ENCODE measurements at regions not wholly inside any gene's neighbourhood (a gene's known extent, or its start where the extent isn't known, plus 50 kb on each side); places are given as distances from the start of the nearest gene placed in this dataset.

DNA sequence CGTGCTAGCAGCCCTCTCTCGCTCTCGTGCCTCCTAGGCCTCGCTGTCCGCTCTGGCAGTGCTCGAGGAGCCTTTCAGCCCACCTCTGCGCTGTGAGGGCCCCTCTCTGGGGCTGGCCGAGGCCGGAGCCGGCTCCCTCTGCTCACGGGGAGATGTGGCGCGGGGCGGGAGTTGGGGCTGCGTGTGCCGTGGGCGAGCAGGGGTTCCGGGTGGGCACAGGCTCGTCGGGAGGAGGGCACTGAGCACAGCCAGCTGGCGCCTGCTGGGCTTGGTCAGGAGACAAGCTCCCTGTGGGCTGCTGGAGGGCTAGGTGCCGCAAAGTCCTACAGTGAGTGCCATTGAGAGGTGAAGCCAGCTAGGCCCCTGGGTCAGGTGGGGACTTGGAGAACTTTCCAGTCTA is 994.5 kb downstream of the C4orf33 start:
- no peak for ATAC-seq
- no peak for FAIRE-seq
- Histone ChIP-seq H3K9me3 (no peaks in the 10 kb centered on the region), H3K4me3 (no peak overlapping the region), H3K36me3 (no peaks in the 10 kb centered on the region), H3K4me1 (no peaks in the 10 kb centered on the region), H3K27ac (no peak overlapping the region), H3K27me3 (no peaks in the 10 kb centered on the region)
- peak in 2 of 6 donors; percentile 48 to 49 for DNase-seq
- intact Hi-C loops (cut with DNase I), result no loop called here
- TF ChIP-seq, protein P1, sequence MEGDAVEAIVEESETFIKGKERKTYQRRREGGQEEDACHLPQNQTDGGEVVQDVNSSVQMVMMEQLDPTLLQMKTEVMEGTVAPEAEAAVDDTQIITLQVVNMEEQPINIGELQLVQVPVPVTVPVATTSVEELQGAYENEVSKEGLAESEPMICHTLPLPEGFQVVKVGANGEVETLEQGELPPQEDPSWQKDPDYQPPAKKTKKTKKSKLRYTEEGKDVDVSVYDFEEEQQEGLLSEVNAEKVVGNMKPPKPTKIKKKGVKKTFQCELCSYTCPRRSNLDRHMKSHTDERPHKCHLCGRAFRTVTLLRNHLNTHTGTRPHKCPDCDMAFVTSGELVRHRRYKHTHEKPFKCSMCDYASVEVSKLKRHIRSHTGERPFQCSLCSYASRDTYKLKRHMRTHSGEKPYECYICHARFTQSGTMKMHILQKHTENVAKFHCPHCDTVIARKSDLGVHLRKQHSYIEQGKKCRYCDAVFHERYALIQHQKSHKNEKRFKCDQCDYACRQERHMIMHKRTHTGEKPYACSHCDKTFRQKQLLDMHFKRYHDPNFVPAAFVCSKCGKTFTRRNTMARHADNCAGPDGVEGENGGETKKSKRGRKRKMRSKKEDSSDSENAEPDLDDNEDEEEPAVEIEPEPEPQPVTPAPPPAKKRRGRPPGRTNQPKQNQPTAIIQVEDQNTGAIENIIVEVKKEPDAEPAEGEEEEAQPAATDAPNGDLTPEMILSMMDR (IDR thresholded peaks at IDR 0.05), result no peak
- WGBS, 2 donors, result 95% methylated on average over 22 of the region's 22 CpGs

DNA sequence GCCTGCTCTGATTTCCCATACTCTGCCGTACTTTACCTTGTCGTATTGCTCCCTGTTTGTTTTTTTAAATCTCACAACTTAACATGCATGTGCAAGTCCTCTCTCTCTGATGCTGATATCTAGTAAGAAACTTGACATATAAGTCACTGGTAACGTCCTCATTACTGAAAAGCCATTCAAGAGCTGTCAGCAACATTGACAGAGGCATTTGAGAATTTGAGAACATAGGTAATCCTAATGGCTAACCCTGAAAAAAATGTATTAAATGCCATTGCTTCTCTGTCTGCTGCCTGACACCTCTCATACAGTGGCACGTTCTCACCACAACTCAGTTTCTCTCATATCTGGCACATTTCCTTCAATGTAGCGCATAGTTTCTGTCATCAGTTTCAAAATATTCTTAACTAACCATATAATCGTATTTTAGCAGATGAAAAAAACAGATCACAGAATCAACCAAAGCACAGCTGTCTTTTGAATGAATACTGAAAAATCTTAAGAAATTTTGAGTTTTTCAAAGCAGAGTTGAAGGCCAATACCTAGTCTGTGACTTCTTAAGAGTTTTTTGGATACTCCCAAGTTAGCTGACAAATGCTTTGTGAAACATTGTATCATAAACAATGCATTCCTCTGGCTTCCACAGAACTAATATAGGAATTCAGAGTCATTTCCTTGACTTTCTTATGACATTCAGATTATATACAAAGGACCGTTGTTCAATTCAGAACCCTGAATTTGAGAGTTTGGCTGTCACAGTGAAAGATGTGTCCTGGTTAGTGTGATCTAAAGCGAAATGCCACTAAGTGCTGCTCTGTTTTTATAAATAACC is 996.4 kb downstream of the C4orf33 start:
- no peak for FAIRE-seq
- Histone ChIP-seq H3K27me3 (no peaks in the 10 kb centered on the region), H3K4me1 (no peaks in the 10 kb centered on the region), H3K9me3 (no peaks in the 10 kb centered on the region), H3K4me3 (no peak overlapping the region), H3K36me3 (no peaks in the 10 kb centered on the region), H3K27ac (no peak overlapping the region)
- intact Hi-C loops (cut with DNase I), result no loop called here
- no peak for DNase-seq
- TF ChIP-seq, protein P1 (IDR thresholded peaks at IDR 0.05), result no peak
- 73 to 74% methylated on average over 8 of the region's 8 CpGs for WGBS, 2 donors
- no peak for ATAC-seq

DNA sequence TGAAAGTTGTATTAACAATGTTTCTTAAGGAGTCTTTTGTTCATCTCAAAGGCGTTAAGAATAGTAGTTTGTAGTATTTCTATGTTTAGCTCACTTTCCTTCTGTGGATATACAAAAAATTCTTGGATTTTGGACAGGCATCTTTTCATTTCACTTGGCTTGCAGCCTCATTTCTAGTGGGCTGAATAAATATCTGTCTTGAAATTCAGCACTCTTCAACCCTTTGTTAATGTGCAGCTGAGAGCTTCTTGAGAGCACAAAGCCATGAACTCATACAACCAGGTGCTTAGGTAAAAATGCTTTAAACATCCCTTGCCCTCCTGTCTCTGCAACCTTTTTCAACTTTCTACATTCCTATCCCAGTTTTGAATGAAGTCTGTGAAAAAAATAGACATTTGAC is 1003.2 kb downstream of the C4orf33 start:
- intact Hi-C loops (cut with DNase I), result no loop called here
- Histone ChIP-seq H3K9me3 (no peaks in the 10 kb centered on the region), H3K36me3 (no peaks in the 10 kb centered on the region), H3K4me1 (no peaks in the 10 kb centered on the region), H3K27ac (no peak overlapping the region), H3K4me3 (no peak overlapping the region), H3K27me3 (no peaks in the 10 kb centered on the region)
- no peak for ATAC-seq
- WGBS, 2 donors, result 80 to 83% methylated on average over 1 of the region's 1 CpG
- no peak for DNase-seq
- TF ChIP-seq, protein P1 (IDR thresholded peaks at IDR 0.05), result no peak
- FAIRE-seq, result no peak

DNA sequence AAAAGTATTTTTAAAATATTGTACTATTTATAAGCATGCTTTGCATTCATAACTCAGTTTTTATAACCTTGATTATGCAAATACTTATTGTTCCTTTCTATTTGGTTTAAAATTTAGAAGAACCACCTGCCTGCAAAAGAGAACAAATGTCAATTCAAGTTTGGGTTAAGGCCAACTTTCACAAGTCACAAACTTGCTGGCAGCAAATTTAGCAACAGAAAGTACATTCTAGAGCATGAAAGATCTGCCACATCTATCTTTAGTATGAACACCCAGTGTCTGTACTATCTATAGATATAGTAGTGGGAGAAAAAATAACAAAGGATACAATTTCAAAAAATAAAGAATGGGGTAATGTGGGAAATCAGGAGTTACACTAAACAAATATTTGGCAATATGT is 1014.2 kb downstream of the C4orf33 start:
- Histone ChIP-seq H3K36me3 (no peaks in the 10 kb centered on the region), H3K27ac (no peak overlapping the region), H3K4me3 (no peak overlapping the region), H3K9me3 (no peaks in the 10 kb centered on the region), H3K27me3 (no peaks in the 10 kb centered on the region), H3K4me1 (no peaks in the 10 kb centered on the region)
- no peak for ATAC-seq
- FAIRE-seq, result no peak
- intact Hi-C loops (cut with DNase I), result no loop called here
- DNase-seq, result no peak
- TF ChIP-seq, protein P1 (IDR thresholded peaks at IDR 0.05), result no peak

DNA sequence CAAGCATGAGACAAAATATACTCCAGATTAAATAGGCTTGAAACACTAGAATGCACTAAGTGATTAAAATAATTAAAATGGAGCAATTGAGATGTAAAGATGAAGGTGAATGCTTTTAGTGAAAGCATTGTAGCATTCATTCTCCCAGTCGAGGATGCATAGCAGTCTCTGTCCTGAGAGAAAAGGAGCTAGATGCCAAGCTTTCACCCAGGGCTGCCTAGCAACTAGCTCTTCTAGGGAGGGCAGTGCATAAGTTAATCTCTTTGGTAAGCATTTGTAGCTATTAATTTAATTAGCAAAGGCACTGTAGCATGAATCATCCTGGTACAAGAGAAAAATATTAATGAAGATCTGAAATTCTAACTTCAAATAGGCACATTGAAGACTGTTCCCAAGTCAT is 1014.8 kb downstream of the C4orf33 start:
- no peaks in the 10 kb centered on the region for H3K36me3 ChIP-seq
- WGBS, 2 donors, result 60% methylated on average over 1 of the region's 1 CpG

More for the DNA sequence above, 1014.8 kb downstream of the C4orf33 start:
- TF ChIP-seq, protein P1 (IDR thresholded peaks at IDR 0.05), result no peak
- Histone ChIP-seq H3K4me3 (no peak overlapping the region), H3K9me3 (no peaks in the 10 kb centered on the region), H3K4me1 (no peaks in the 10 kb centered on the region), H3K27ac (no peak overlapping the region), H3K27me3 (no peaks in the 10 kb centered on the region)
- intact Hi-C loops (cut with DNase I), result no loop called here
- no peak for FAIRE-seq
- DNase-seq, result no peak
- ATAC-seq, result no peak

Data from pancreas (tissue), 10 donors.